ENCODE measurements at regions not wholly inside any gene's neighbourhood (a gene's known extent, or its start where the extent isn't known, plus 50 kb on each side); places are given as distances from the start of the nearest gene placed in this dataset.

DNA sequence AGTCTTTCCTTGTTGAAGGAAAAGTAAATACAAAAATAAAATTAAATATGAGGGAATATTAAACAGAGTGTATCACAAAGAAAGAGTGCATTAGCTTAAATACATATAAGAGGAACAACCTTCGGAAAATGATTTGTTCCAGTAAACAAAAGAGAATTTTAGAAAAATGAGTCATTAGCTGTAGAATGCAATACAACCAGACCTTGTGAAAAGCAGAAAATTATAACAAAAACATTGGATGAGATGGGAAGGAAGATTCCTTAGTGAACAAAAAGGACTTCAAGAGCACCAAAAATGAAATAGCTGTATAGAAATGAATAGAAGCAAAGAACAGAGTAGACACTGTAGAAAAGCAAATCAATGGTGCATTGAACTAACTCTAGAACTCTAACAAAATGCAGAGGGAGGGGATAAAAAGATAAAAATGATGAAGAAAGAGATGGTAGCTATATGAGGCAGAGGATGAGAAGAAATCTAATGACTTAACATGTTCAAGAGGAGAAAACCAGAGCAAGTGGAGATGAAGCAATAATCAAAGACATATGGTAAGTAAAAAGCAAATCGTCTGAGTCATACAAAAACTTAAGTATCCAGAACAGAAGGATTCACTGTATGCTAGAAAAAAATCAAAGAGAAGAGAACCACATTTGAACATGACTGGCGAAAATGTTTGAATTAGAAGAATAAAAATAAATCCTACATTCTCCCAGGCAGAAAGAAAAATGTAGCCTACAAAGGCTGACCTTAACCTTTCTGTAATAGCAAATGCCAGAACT, 190.5 kb downstream of the TMEM26 start:
- TF ChIP-seq POLR2A (IDR thresholded peaks at IDR 0.05) = no peak
- TF ChIP-seq, protein P1, sequence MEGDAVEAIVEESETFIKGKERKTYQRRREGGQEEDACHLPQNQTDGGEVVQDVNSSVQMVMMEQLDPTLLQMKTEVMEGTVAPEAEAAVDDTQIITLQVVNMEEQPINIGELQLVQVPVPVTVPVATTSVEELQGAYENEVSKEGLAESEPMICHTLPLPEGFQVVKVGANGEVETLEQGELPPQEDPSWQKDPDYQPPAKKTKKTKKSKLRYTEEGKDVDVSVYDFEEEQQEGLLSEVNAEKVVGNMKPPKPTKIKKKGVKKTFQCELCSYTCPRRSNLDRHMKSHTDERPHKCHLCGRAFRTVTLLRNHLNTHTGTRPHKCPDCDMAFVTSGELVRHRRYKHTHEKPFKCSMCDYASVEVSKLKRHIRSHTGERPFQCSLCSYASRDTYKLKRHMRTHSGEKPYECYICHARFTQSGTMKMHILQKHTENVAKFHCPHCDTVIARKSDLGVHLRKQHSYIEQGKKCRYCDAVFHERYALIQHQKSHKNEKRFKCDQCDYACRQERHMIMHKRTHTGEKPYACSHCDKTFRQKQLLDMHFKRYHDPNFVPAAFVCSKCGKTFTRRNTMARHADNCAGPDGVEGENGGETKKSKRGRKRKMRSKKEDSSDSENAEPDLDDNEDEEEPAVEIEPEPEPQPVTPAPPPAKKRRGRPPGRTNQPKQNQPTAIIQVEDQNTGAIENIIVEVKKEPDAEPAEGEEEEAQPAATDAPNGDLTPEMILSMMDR (IDR thresholded peaks at IDR 0.05) = no peak

Measured in prostate gland (tissue), 2 donors.